HG03469 (cell line): ENCODE measurements at regions not wholly inside any gene's neighbourhood (a gene's known extent, or its start where the extent isn't known, plus 50 kb on each side); places are given as distances from the start of the nearest gene placed in this dataset.
"Not testable (repeated sequence)": the region's sequence is repeated elsewhere in the genome, so short reads cannot be mapped to it uniquely, and the experiment has no call there.

Source experiments
- ATAC-seq: cut with Tn5 transposase; IDR thresholded peaks from one replicate; pipeline ENCODE4 v1.9.1; 2021; ENCODE audit warnings: mild to moderate bottlenecking, moderate library complexity, moderate number of reproducible peaks; ENCODE audit not compliant: unreplicated experiment

- ATAC-seq = no peak
Observed at GRCh38 chr11:23320131-23320530, 459.9 kb upstream of the CCDC179 start.

GRCh38 chr11:23335586-23335985 is 475.3 kb upstream of the CCDC179 start:
- ATAC-seq = not testable (repeated sequence)

- ATAC-seq = no peak
Observed at GRCh38 chr11:23336961-23337360, 476.7 kb upstream of the CCDC179 start.

- ATAC-seq = no peak
Observed at GRCh38 chr11:23353611-23354010, 493.3 kb upstream of the CCDC179 start.

GRCh38 chr11:23359297-23359696 is 499.0 kb upstream of the CCDC179 start:
- no peak for ATAC-seq

- no peak for ATAC-seq
Observed at GRCh38 chr11:23364076-23364475, 503.8 kb upstream of the CCDC179 start.

GRCh38 chr11:23370580-23371275 is 510.5 kb upstream of the CCDC179 start:
- ATAC-seq = no peak

GRCh38 chr11:23377909-23378308 is 517.6 kb upstream of the CCDC179 start:
- no peak for ATAC-seq

GRCh38 chr11:23391031-23391430 is 530.8 kb upstream of the CCDC179 start:
- ATAC-seq = no peak

GRCh38 chr11:23398052-23398451 is 537.8 kb upstream of the CCDC179 start:
- no peak for ATAC-seq

GRCh38 chr11:23399995-23400394 is 539.7 kb upstream of the CCDC179 start:
- no peak for ATAC-seq

- no peak for ATAC-seq
Observed at GRCh38 chr11:23403210-23404185, 543.2 kb upstream of the CCDC179 start.

- no peak for ATAC-seq
Observed at GRCh38 chr11:23404225-23405160, 544.2 kb upstream of the CCDC179 start.

- ATAC-seq = no peak
Observed at GRCh38 chr11:23405350-23405937, 545.2 kb upstream of the CCDC179 start.

GRCh38 chr11:23406131-23406819 is 546.0 kb upstream of the CCDC179 start:
- no peak for ATAC-seq

GRCh38 chr11:23413057-23413456 is 552.8 kb upstream of the CCDC179 start:
- ATAC-seq = no peak

GRCh38 chr11:23423104-23423503 is 562.8 kb upstream of the CCDC179 start:
- no peak for ATAC-seq

GRCh38 chr11:23423656-23424055 is 563.4 kb upstream of the CCDC179 start:
- ATAC-seq = no peak

- no peak for ATAC-seq
Observed at GRCh38 chr11:23425381-23425780, 565.1 kb upstream of the CCDC179 start.

GRCh38 chr11:23429569-23429968 is 569.3 kb upstream of the CCDC179 start:
- no peak for ATAC-seq
